B cell (primary cell): ENCODE measurements at regions not wholly inside any gene's neighbourhood (a gene's known extent, or its start where the extent isn't known, plus 50 kb on each side); places are given as distances from the start of the nearest gene placed in this dataset.

ENCODE experiments used
- CTCF ChIP-seq: fragments of 200-600 bp; IDR thresholded peaks from one replicate; pipeline ENCODE4 v1.8.0; 2022; ENCODE audit warnings: antibody characterized with exemption, mild to moderate bottlenecking
- EZH2 ChIP-seq: IDR thresholded peaks from 2 replicates; pipeline ENCODE4 v1.6.1; 2012; ENCODE audit warnings: borderline replicate concordance, low read depth, mild to moderate bottlenecking, moderate library complexity, low read length; ENCODE audit not compliant: insufficient read depth, poor library complexity, severe bottlenecking

- TF ChIP-seq CTCF: no peak
- TF ChIP-seq EZH2: no peak
These were observed 171.6 kb downstream of the HERPUD2 start for GRCh38 chr7:35523292-35523691.
